HG03159 (cell line): ENCODE measurements at regions not wholly inside any gene's neighbourhood (a gene's known extent, or its start where the extent isn't known, plus 50 kb on each side); places are given as distances from the start of the nearest gene placed in this dataset.

Experiments
- ATAC-seq: cut with Tn5 transposase; IDR thresholded peaks from one replicate; pipeline ENCODE4 v1.9.1; 2021; ENCODE audit warnings: mild to moderate bottlenecking, moderate library complexity; ENCODE audit not compliant: unreplicated experiment

GRCh38 chr18:40420675-40421074, 1534.4 kb upstream of the PIK3C3 start:
- ATAC-seq, result no peak

DNA sequence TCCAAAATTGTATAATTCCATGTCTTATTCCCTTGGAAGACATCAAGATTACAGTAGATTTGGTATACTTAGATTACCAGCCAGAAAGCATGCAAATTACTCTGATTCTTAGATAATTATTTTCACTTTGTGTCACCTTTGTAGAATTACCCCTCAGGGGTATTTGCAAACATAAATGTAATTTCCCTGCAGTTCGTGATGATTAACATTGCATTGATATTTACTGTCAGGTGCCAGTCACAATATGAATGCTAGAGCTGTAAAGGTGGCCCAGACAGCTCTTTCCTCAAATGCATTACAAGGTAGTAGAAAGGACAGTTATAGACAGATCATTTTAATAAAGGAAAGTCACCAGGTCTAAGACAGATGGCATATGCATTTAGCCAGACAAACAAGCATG, 1537.5 kb upstream of the PIK3C3 start:
- ATAC-seq, result no peak

- no peak for ATAC-seq
Measured at GRCh38 chr18:40415821-40416220, 1539.2 kb upstream of the PIK3C3 start.

- ATAC-seq, result no peak
Measured at GRCh38 chr18:40415176-40415791, 1539.8 kb upstream of the PIK3C3 start.

DNA sequence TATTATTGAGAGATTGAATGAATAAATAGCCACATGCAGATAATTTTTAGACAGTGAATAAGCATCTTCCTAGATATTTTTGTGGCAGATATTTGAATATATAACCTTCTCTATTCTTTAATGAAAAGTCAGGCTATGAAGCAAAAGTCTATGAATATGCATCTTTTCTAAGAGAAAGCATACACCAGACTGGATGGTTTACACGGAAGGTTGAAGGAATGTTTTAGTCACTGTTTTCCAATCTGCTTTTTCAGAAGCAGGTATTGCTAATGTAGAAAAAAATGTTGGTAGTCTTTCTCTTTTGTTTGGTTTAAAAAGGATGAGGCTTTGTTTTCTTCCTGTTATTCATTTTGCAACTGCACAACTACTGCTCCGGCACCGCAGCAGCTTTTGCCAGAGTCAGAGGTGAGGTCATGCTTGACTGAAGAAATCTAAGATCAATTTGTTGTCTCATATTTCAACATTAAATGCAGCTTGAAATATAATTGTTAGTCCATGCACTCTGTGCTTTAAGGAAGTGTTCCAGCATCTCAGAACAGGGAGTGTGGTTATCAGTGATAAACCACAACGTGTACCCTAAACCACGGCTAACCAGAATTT, 1540.8 kb upstream of the PIK3C3 start:
- ATAC-seq, result no peak

GRCh38 chr18:40413160-40413559, 1541.9 kb upstream of the PIK3C3 start:
- ATAC-seq, result no peak

DNA sequence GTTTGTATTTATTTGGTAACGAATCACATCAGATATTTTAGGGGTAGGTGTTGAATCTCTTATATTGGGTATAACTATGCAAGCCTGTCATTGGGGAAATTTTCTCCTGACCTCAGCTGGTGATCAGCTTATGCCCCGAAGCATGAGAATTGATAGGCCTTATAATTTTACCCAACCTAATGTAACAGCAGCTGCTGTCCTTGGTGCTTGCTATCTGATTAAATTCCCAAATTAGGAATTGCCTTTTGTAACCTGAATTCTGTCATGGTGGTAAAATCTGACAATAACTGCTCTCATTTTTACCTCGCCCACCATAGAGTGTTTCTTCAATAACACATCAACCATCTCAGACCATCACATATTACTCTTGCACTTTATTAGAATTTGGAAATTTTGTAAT, 1542.6 kb upstream of the PIK3C3 start:
- ATAC-seq, result no peak

DNA sequence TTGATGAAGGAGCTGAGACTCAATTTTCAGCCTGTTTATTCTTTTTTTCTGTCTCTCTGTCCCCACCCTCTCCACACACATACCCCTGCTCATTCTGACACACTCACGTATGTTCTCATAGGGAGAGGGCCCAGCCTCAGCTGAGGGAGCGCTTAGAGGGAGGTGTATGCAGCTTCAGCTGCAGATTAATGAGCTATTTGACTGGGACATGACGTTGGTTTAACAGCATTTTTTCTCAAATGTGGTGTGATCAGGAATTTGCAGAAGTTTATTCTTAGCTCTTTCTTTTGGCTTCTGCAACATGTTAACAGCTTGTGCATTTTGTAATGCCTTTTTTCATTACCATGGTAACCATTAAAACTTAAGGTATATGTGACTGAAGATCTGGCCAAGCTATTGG, 1547.1 kb upstream of the PIK3C3 start:
- no peak for ATAC-seq

- no peak for ATAC-seq
Measured at GRCh38 chr18:40404284-40404683, 1550.8 kb upstream of the PIK3C3 start.

GRCh38 chr18:40402052-40402451, 1553.0 kb upstream of the PIK3C3 start:
- ATAC-seq, result no peak

GRCh38 chr18:40388121-40388520, 1566.9 kb upstream of the PIK3C3 start:
- ATAC-seq, result no peak

DNA sequence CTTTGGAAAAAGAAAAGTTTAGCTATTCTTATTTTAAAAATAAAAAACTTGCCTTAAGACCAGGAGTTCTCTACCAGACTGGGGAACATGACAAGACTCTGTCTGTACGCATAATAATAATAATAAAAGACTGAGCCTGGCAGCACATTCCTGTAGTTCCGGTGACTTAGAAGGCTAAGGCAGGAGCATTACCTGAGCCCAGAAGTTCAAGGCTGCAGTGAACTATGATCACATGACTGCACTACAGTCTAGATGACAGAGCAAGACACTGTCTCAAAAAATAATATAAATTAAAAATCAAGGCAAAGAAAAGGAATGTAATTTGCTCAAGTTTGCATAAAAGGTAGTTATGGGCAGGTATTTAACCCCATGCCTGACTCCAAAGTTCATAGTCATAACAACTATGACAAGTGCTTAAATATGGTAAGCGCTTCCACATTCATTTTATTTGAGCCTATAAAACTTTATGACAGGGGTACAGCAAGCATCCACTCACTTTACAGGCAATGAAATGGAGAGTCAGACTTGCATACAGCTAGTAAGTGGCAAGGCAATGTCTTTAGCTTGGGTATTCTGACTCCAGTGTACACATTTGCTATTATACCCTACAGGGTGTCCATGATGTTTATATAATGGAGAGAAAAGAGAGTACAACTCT, 1567.8 kb upstream of the PIK3C3 start:
- no peak for ATAC-seq

DNA sequence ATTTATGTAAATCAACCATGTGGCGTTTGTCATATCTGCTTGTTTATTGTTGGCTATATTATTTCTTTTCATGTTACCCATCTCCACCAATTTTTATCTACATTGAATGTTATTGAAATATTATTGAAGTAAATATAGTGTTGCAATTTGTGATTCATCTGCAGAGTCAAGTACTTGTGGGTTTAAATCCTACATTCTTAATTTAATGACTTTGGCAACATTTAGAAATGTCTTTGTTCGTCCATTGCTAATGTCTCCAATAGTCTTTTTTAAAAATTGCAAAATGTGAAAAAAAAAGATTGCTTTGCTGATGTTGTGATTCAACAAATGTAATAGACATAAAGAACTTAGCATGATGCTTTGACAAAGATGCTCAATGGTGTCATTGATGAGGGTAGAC, 1572.8 kb upstream of the PIK3C3 start:
- ATAC-seq, result no peak

GRCh38 chr18:40380686-40381439, 1574.2 kb upstream of the PIK3C3 start:
- no peak for ATAC-seq

- ATAC-seq, result no peak
Measured at GRCh38 chr18:40375837-40376236, 1579.2 kb upstream of the PIK3C3 start.

GRCh38 chr18:40371673-40372072, 1583.4 kb upstream of the PIK3C3 start:
- no peak for ATAC-seq

DNA sequence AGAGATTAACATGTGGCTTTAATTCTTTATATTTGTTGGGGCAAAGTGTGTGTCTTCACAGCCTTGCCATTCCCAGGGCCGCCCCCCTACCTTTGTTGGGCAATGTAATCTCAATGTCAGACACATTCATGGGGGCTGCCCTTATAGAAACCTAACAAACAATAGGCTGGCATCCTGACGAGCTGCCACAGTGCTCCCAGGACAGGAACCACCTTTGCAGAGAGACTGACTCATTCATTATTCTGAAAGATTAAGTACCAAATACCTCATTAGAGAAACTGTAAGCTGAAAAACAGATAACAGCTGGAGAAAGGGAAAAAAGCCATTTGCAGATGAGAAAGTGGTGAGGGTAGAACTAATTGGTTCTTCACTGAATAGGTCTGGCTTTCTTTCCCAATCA, 1587.5 kb upstream of the PIK3C3 start:
- no peak for ATAC-seq

- no peak for ATAC-seq
Measured at GRCh38 chr18:40366521-40366920, 1588.5 kb upstream of the PIK3C3 start.

DNA sequence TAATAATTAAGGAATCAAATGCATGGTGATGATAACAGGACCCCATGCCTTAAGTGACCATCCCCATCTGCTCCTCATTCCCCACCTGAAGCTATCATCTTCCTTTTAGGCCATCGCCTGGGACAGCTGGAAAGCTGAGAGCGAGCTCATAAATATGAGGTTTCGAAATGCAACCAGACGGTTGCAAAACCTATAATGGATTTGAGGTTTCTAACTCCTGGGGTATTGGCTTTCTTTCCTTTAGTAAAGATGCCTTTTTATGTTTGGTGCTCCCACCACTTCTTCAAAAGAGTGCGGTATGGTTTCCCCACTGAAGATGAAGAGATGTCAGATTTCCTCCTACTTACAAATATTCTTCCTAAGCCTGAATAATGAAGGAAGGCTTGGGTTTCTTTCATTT, 1589.5 kb upstream of the PIK3C3 start:
- ATAC-seq, result no peak

DNA sequence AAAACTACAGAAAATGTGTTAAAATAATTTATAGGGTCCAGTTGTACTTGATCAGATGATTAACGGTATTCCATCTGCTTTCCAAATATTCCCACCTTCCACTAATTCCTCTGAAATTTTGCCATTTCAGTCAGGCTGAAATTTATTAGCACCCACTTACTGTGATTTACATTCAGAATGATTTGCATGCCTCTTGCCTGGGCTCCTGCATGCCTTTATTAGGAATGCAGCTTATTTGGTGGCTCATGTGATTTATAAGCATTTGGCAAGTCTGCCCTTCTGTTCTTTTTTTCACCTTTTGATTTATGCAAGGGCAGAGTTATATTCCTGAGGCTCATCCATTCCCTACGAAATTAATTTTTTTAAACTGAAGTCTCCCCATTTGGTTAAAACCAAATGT, 1594.5 kb upstream of the PIK3C3 start:
- ATAC-seq, result no peak

DNA sequence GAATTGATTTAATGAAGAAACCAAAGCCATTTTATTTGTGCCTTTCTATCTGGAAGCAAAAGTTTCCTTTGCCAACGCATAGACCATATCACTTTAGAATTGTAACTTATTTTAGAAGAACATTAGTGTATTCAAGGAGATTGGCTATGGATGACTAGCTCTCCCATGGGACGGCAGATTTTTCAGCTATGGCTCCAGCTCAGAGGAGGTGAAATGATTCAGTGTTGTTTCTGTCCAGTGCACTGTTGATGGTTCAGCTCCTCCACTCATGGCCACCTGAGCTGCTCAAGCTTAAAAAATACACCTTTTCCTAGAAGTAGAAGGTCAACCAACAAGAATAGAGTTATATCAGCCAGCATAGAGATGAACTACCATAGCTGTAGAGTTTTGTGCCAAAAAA, 1597.5 kb upstream of the PIK3C3 start:
- no peak for ATAC-seq

- no peak for ATAC-seq
Measured at GRCh38 chr18:40356168-40356567, 1598.9 kb upstream of the PIK3C3 start.
